CD4-positive, alpha-beta T cell (primary cell): ENCODE measurements at regions not wholly inside any gene's neighbourhood (a gene's known extent, or its start where the extent isn't known, plus 50 kb on each side); places are given as distances from the start of the nearest gene placed in this dataset.
A peak's percentile ranks its signal among the peaks of the same experiment; 100 is the strongest.

Experiments used
- ATAC-seq: fragments of 200-7000 bp; cut with Tn5 transposase; one replicate; pipeline ENCODE4 v1.10.0; 2022; ENCODE audit warnings: mild to moderate bottlenecking; ENCODE audit not compliant: poor library complexity
- CTCF ChIA-PET: fragments of 350-600 bp; sonication (Branson Sonifier 250); formaldehyde crosslinking; loops from one replicate; lab custom pipeline; 2021; ENCODE audit warnings: antibody characterized with exemption, inconsistent platforms; lab: Charles Lee
- POLR2A ChIA-PET: fragments of 350-600 bp; sonication (Branson Sonifier 250); formaldehyde crosslinking; loops from one replicate; lab custom pipeline; 2021; ENCODE audit warnings: antibody characterized with exemption, inconsistent platforms; lab: Charles Lee
- DNase-seq, 14 experiments: peaks; one replicate each; pipeline ENCODE4 v3.0.0-alpha.2; 2013 to 2020; ENCODE audit warnings: mixed read lengths in 2 of 14
- H3K27ac ChIP-seq, 2 donors: one replicate each; pipeline versions ENCODE4 v1.5.1 to v1.7.0; 2013; ENCODE audit warnings: low read length in 2 of 2, low read depth in 1 of 2, mild to moderate bottlenecking in 1 of 2
- H3K27me3 ChIP-seq, 2 experiments: 1 replicate in 1 of 2; 2 replicates in 1 of 2; pipeline versions ENCODE4 v1.6.1 to v1.7.0; 2013; ENCODE audit warnings: low read length in 2 of 2, control low read depth in 1 of 2, mild to moderate bottlenecking in 1 of 2, moderate library complexity in 1 of 2; ENCODE audit not compliant: insufficient read depth in 2 of 2, control insufficient read depth in 1 of 2
- H3K36me3 ChIP-seq: one replicate; pipeline ENCODE4 v1.6.1; 2013; ENCODE audit warnings: low read length, control low read depth; ENCODE audit not compliant: insufficient read depth
- H3K4me1 ChIP-seq: one replicate; pipeline ENCODE4 v1.6.1; 2013; ENCODE audit warnings: low read length, control low read depth; ENCODE audit not compliant: insufficient read depth
- H3K4me3 ChIP-seq: one replicate; pipeline ENCODE4 v1.5.1; 2013; ENCODE audit warnings: mild to moderate bottlenecking, low read length, moderate library complexity
- H3K9me3 ChIP-seq, 2 experiments: 1 replicate in 1 of 2; 2 replicates in 1 of 2; pipeline versions ENCODE4 v1.6.1 to v1.7.0; 2013; ENCODE audit warnings: low read length in 2 of 2, mild to moderate bottlenecking in 2 of 2, control low read depth in 1 of 2, moderate library complexity in 1 of 2; ENCODE audit not compliant: control insufficient read depth in 1 of 2, insufficient read depth in 1 of 2
- H3K27ac Mint-ChIP-seq: one replicate; pipeline ENCODE4 v1.8.0; 2020; ENCODE audit warnings: mixed read lengths
- H3K27me3 Mint-ChIP-seq: one replicate; pipeline ENCODE4 v1.8.0; 2021; ENCODE audit warnings: mixed read lengths
- H3K36me3 Mint-ChIP-seq: one replicate; pipeline ENCODE4 v1.8.0; 2021; ENCODE audit warnings: low read depth, mixed read lengths
- H3K4me1 Mint-ChIP-seq: one replicate; pipeline ENCODE4 v1.8.0; 2021; ENCODE audit warnings: low read depth, mixed read lengths
- H3K4me3 Mint-ChIP-seq: one replicate; pipeline ENCODE4 v1.8.0; 2020; ENCODE audit warnings: mild to moderate bottlenecking, mixed read lengths
- H3K9me3 Mint-ChIP-seq: one replicate; pipeline ENCODE4 v1.8.0; 2020; ENCODE audit warnings: mixed read lengths
- CTCF ChIP-seq: fragments of 200-600 bp; IDR thresholded peaks from one replicate; pipeline ENCODE4 v1.8.0; 2022; ENCODE audit warnings: antibody characterized with exemption, mild to moderate bottlenecking
- intact Hi-C, 2 experiments: fragments of 100-400 bp; cut with DNase I in 1 of 2; cut with micrococcal nuclease in 1 of 2; formaldehyde crosslinking; loops; one replicate each; pipeline versions ENCODE4 v1.15.1 to v1.9.0; 2023 to 2025; cut with DNase I, micrococcal nuclease

- ATAC-seq (no peak), DNase-seq (peak in 5 of 14 experiments; percentile 2 to 60 (median 44))
- intact Hi-C loops: loop anchor here (1.0 to 5.0 kb wide), 3 partner anchors 291 to 1312 kb away; no protein-coding TSS in a partner anchor
- ChIA-PET CTCF (interaction anchor here (0.9 to 3.9 kb wide), 4 partner anchors 291 to 314 kb away, joined by 3 to 26 read pairs (median 12); no protein-coding TSS in a partner anchor), POLR2A (interaction anchor here (1.0 to 2.1 kb wide), 2 partner anchors 290 to 314 kb away, joined by 4 to 11 read pairs; no protein-coding TSS in a partner anchor)
- Histone ChIP-seq H3K27ac (no peak overlapping the region), H3K9me3 (no peaks in the 10 kb centered on the region), H3K4me1 (no peaks in the 10 kb centered on the region), H3K4me3 (no peak overlapping the region), H3K27me3 (peaks cover under 1 to 18% of the 10 kb centered on the region in 2 experiments), H3K36me3 (no peaks in the 10 kb centered on the region)
- TF ChIP-seq CTCF: peak; percentile 62
- no peak overlapping the region for H3K27ac Mint-ChIP-seq
- H3K4me1 Mint-ChIP-seq: no peaks in the 10 kb centered on the region
- peaks cover 40% of the 10 kb centered on the region for H3K27me3 Mint-ChIP-seq
- no peak overlapping the region for H3K4me3 Mint-ChIP-seq
- no peaks in the 10 kb centered on the region for H3K9me3 Mint-ChIP-seq
- H3K36me3 Mint-ChIP-seq: no peaks in the 10 kb centered on the region
Measured at GRCh38 chr2:224284134-224284946, 117.6 kb downstream of the FAM124B start.

- Histone ChIP-seq H3K4me3 (no peak overlapping the region), H3K4me1 (no peaks in the 10 kb centered on the region), H3K9me3 (no peaks in the 10 kb centered on the region), H3K27ac (no peak overlapping the region), H3K36me3 (no peaks in the 10 kb centered on the region), H3K27me3 (peaks cover 3 to 18% of the 10 kb centered on the region in 2 experiments)
- POLR2A ChIA-PET: interaction anchor here (1.0 to 2.1 kb wide), 2 partner anchors 289 to 313 kb away, joined by 4 to 11 read pairs; no protein-coding TSS in a partner anchor
- Mint-ChIP-seq H3K4me3 (no peak overlapping the region), H3K9me3 (no peaks in the 10 kb centered on the region), H3K36me3 (no peaks in the 10 kb centered on the region), H3K4me1 (no peaks in the 10 kb centered on the region), H3K27ac (no peak overlapping the region), H3K27me3 (peaks cover 40% of the 10 kb centered on the region)
- DNase-seq (no peak), ATAC-seq (no peak)
- no peak for TF ChIP-seq CTCF
- intact Hi-C loops: loop anchor here in 1 of 2 experiments (5.0 kb wide), 1 partner anchor 1311 kb away; no protein-coding TSS in a partner anchor
- CTCF ChIA-PET: interaction anchor here (1.4 to 3.9 kb wide), 2 partner anchors 290 to 313 kb away, joined by 4 to 26 read pairs; no protein-coding TSS in a partner anchor
Measured at GRCh38 chr2:224283466-224283965, 118.4 kb downstream of the FAM124B start.

GRCh38 chr2:224281374-224281773 lies 120.5 kb downstream of the FAM124B start:
- POLR2A ChIA-PET: no interaction called here
- H3K36me3 Mint-ChIP-seq: no peaks in the 10 kb centered on the region
- no peaks in the 10 kb centered on the region for H3K36me3 ChIP-seq
- no peaks in the 10 kb centered on the region for H3K9me3 Mint-ChIP-seq
- no peaks in the 10 kb centered on the region for H3K4me1 Mint-ChIP-seq
- no peak for TF ChIP-seq CTCF
- H3K27ac ChIP-seq: no peak overlapping the region
- DNase-seq (no peak), ATAC-seq (no peak)
- H3K27me3 Mint-ChIP-seq: peaks cover 40% of the 10 kb centered on the region
- H3K4me3 Mint-ChIP-seq: no peak overlapping the region
- no peak overlapping the region for H3K4me3 ChIP-seq
- peaks cover 3 to 18% of the 10 kb centered on the region in 2 experiments for H3K27me3 ChIP-seq
- H3K27ac Mint-ChIP-seq: no peak overlapping the region
- no peaks in the 10 kb centered on the region for H3K4me1 ChIP-seq
- CTCF ChIA-PET: interaction anchor here (3.9 kb wide), 1 partner anchor 311 kb away, joined by 26 read pairs; no protein-coding TSS in a partner anchor
- H3K9me3 ChIP-seq: no peaks in the 10 kb centered on the region
- intact Hi-C loops: loop anchor here in 1 of 2 experiments (5.0 kb wide), 1 partner anchor 1309 kb away; no protein-coding TSS in a partner anchor
